DOHH2 (cell line): ENCODE measurements at regions not wholly inside any gene's neighbourhood (a gene's known extent, or its start where the extent isn't known, plus 50 kb on each side); places are given as distances from the start of the nearest gene placed in this dataset.

Source experiments
- H3F3A ChIP-seq: fragments of 200-600 bp; sonication (generic), shearing (Covaris generic); 2 replicates; pipeline ENCODE4 v1.6.0; 2016; ENCODE audit warnings: antibody characterized with exemption, mild to moderate bottlenecking; ENCODE audit not compliant: control insufficient read depth, insufficient read depth
- H3K27ac ChIP-seq: fragments of 200-600 bp; sonication (generic); 2 replicates; pipeline ENCODE4 v1.5.1; 2014; ENCODE audit warnings: low read depth, mild to moderate bottlenecking, low read length, moderate library complexity
- H3K27me3 ChIP-seq: fragments of 200-600 bp; sonication (generic); 2 replicates; pipeline ENCODE4 v1.6.1; 2014; ENCODE audit warnings: mild to moderate bottlenecking, low read length, mixed read lengths; ENCODE audit not compliant: control insufficient read depth
- H3K36me3 ChIP-seq: fragments of 200-600 bp; sonication (generic); 2 replicates; pipeline ENCODE4 v1.6.1; 2014; ENCODE audit warnings: mild to moderate bottlenecking, low read length, moderate library complexity, mixed read lengths; ENCODE audit not compliant: control insufficient read depth
- H3K4me1 ChIP-seq: fragments of 200-600 bp; sonication (generic); 2 replicates; pipeline ENCODE4 v1.6.1; 2014; ENCODE audit warnings: mild to moderate bottlenecking, low read length, mixed read lengths; ENCODE audit not compliant: control insufficient read depth
- H3K4me2 ChIP-seq: fragments of 200-600 bp; sonication (generic); 2 replicates; pipeline ENCODE4 v1.6.0; 2014; ENCODE audit warnings: mild to moderate bottlenecking, low read length, moderate library complexity
- H3K4me3 ChIP-seq: fragments of 200-600 bp; sonication (generic); 2 replicates; pipeline ENCODE4 v1.5.1; 2014; ENCODE audit warnings: mild to moderate bottlenecking, low read length, mixed read lengths
- H3K79me2 ChIP-seq: fragments of 200-600 bp; sonication (generic); 2 replicates; pipeline ENCODE4 v1.6.1; 2014; ENCODE audit warnings: mild to moderate bottlenecking, low read length, mixed read lengths; ENCODE audit not compliant: control insufficient read depth
- H3K9me2 ChIP-seq: fragments of 200-600 bp; sonication (generic); replicated peaks from 2 replicates; pipeline ENCODE4 v1.6.1; 2014; ENCODE audit warnings: mild to moderate bottlenecking, low read length, mixed read lengths; ENCODE audit not compliant: control insufficient read depth
- H3K9me3 ChIP-seq: fragments of 200-600 bp; sonication (generic); 2 replicates; pipeline ENCODE4 v1.6.1; 2014; ENCODE audit warnings: antibody characterized with exemption, low read length, mixed read lengths; ENCODE audit not compliant: control insufficient read depth, insufficient read depth
- H4K20me1 ChIP-seq: fragments of 200-600 bp; sonication (generic); 2 replicates; pipeline ENCODE4 v1.6.0; 2014; ENCODE audit warnings: low read depth, mild to moderate bottlenecking, antibody characterized with exemption, low read length, moderate library complexity; ENCODE audit not compliant: control insufficient read depth, insufficient read depth
- EZH2phosphoT487 ChIP-seq: fragments of 200-600 bp; sonication (generic); IDR thresholded peaks from 2 replicates; pipeline ENCODE4 v1.6.1; 2017; ENCODE audit warnings: borderline replicate concordance, mild to moderate bottlenecking, antibody characterized with exemption, low read length, moderate library complexity, mixed read lengths
- TF ChIP-seq, protein P1 (sequence below): fragments of 200-600 bp; sonication (generic); IDR thresholded peaks from one replicate; pipeline ENCODE4 v1.5.1; 2014; ENCODE audit warnings: antibody characterized with exemption, mild to moderate bottlenecking, low read depth, low read length; ENCODE audit not compliant: poor library complexity, severe bottlenecking

DNA sequence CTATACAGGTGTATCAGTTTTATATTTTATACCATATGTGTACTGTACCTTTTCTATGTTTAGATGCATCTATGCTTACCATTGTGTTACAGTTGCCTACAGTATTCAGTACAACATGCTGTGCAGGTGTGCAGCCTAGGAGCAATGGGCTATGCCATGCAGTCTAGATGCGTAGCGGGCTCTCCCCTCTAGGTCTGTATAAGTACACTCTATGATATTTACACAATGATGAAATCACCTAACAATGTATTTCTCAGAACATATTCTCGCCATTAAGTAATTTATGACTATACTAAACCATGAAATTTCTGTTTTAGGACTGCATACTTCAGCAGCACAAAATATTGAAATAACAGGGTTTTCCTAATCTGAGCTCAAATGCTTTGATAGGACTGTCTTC, 179.6 kb downstream of the RFC3 start:
- peaks cover 6% of the 10 kb centered on the region for H3K4me1 ChIP-seq
- H3K4me3 ChIP-seq: no peak overlapping the region
- no peaks in the 10 kb centered on the region for H3K9me3 ChIP-seq
- H3F3A ChIP-seq: no peaks in the 10 kb centered on the region
- H3K4me2 ChIP-seq: no peak overlapping the region
- no peaks in the 10 kb centered on the region for H4K20me1 ChIP-seq
- no peaks in the 10 kb centered on the region for H3K36me3 ChIP-seq
- no peaks in the 10 kb centered on the region for H3K27me3 ChIP-seq
- H3K9me2 ChIP-seq: no peaks in the 10 kb centered on the region
- TF ChIP-seq, protein P1, sequence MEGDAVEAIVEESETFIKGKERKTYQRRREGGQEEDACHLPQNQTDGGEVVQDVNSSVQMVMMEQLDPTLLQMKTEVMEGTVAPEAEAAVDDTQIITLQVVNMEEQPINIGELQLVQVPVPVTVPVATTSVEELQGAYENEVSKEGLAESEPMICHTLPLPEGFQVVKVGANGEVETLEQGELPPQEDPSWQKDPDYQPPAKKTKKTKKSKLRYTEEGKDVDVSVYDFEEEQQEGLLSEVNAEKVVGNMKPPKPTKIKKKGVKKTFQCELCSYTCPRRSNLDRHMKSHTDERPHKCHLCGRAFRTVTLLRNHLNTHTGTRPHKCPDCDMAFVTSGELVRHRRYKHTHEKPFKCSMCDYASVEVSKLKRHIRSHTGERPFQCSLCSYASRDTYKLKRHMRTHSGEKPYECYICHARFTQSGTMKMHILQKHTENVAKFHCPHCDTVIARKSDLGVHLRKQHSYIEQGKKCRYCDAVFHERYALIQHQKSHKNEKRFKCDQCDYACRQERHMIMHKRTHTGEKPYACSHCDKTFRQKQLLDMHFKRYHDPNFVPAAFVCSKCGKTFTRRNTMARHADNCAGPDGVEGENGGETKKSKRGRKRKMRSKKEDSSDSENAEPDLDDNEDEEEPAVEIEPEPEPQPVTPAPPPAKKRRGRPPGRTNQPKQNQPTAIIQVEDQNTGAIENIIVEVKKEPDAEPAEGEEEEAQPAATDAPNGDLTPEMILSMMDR: no peak
- no peak for TF ChIP-seq EZH2phosphoT487
- no peak overlapping the region for H3K27ac ChIP-seq
- H3K79me2 ChIP-seq: no peaks in the 10 kb centered on the region

DNA sequence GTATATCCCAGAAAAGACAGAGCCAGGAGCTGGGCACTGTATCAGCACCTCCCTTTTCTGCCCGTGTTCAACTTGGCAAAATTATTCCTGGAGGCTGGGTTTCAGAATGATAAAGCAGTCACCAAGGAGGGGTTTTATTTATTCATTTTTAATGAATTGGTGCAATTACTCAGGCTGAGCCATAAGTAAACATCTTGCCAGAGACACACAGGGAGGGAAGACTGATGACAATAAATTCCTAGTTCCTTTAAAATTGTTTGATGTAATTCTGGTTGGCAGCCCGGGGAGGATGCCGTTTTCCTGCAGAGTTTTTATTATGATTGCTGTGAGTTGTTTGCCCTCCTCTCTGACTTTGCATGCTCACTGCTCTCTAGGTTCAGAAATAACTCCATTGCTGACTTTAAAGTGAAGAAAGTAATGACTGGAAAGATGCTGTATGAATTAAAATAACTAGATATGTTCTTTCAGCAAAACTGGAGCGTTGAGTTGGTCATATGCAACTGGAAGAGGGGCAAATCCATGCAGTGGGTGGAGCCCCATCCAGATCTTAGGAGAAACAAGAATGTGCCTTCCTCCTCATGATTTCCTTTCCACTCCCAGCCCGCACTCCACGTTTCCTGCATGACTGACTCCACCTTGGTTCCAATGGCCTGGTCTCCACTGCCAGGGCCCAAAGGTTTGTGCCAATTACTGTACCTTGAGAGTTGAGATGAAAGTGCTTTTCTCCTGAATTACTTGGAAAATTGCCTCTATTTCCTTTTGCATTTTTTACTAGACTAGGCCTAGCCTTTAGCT, 182.1 kb downstream of the RFC3 start:
- H3K36me3 ChIP-seq: no peaks in the 10 kb centered on the region
- no peaks in the 10 kb centered on the region for H3F3A ChIP-seq
- H3K4me1 ChIP-seq: no peaks in the 10 kb centered on the region
- H3K27me3 ChIP-seq: no peaks in the 10 kb centered on the region
- TF ChIP-seq, protein P1: no peak
- TF ChIP-seq EZH2phosphoT487: no peak
- H3K9me2 ChIP-seq: no peaks in the 10 kb centered on the region
- H4K20me1 ChIP-seq: no peaks in the 10 kb centered on the region
- H3K9me3 ChIP-seq: no peaks in the 10 kb centered on the region
- no peak overlapping the region for H3K27ac ChIP-seq
- no peak overlapping the region for H3K4me2 ChIP-seq
- H3K79me2 ChIP-seq: no peaks in the 10 kb centered on the region
- H3K4me3 ChIP-seq: no peak overlapping the region

DNA sequence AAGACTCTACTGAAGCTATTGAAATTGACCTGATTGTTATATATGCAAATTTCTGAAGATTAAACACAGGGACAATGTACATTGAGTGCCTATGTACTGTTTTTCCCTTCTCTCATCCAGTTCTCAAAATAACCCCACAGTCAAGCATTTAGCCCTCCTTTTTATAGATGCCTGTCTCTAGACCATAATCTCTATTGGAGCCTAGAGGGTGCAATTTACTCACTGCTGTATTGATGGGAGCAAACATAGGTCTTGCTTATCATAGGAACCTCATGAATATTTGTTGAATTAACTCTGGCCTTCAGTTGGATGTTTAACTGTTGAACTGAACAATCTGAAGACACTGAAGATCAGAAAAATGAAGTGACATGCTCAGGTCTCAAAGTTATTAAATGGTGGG, 183.0 kb downstream of the RFC3 start:
- Histone ChIP-seq H3K27me3 (no peaks in the 10 kb centered on the region), H3F3A (no peaks in the 10 kb centered on the region), H3K79me2 (no peaks in the 10 kb centered on the region), H3K9me3 (no peaks in the 10 kb centered on the region), H3K27ac (no peak overlapping the region), H3K4me1 (no peaks in the 10 kb centered on the region), H3K4me3 (no peak overlapping the region), H4K20me1 (no peaks in the 10 kb centered on the region), H3K36me3 (no peaks in the 10 kb centered on the region), H3K4me2 (no peak overlapping the region), H3K9me2 (no peaks in the 10 kb centered on the region)
- TF ChIP-seq, protein P1: no peak
- TF ChIP-seq EZH2phosphoT487: no peak
